HL-60 (cell line): ENCODE measurements at regions not wholly inside any gene's neighbourhood (a gene's known extent, or its start where the extent isn't known, plus 50 kb on each side); places are given as distances from the start of the nearest gene placed in this dataset.

Source experiments
- DNase-seq, 2 experiments: peaks; one replicate each; pipeline ENCODE4 v3.0.0-alpha.2; 2010 to 2020; ENCODE audit warnings: low read depth in 1 of 2, low spot score in 1 of 2
- H3K27ac ChIP-seq: fragments of 250-450 bp; sonication (Bioruptor Pico); replicated peaks from 2 replicates; pipeline ENCODE4 v1.5.1; 2020; ENCODE audit warnings: mild to moderate bottlenecking, moderate library complexity
- H3K27me3 ChIP-seq: fragments of 250-450 bp; sonication (Bioruptor Pico); 2 replicates; pipeline ENCODE4 v1.5.1; 2021; ENCODE audit warnings: mild to moderate bottlenecking, moderate library complexity; ENCODE audit not compliant: insufficient read depth, poor library complexity, severe bottlenecking
- H3K4me3 ChIP-seq: replicated peaks from 2 replicates; pipeline ENCODE4 v1.5.1; 2011; ENCODE audit warnings: mild to moderate bottlenecking, control low read depth, low read length; ENCODE audit not compliant: insufficient read depth
- CTCF ChIP-seq: IDR thresholded peaks from one replicate; pipeline ENCODE4 v1.5.1; 2011; ENCODE audit warnings: low read length, control low read depth, inconsistent platforms; ENCODE audit not compliant: insufficient read depth
- GABPA ChIP-seq: IDR thresholded peaks from 2 replicates; pipeline ENCODE4 v1.6.1; 2012; ENCODE audit warnings: low read depth
- POLR2AphosphoS5 ChIP-seq: IDR thresholded peaks from 2 replicates; pipeline ENCODE4 v1.6.1; 2012; ENCODE audit warnings: low read depth
- REST ChIP-seq: IDR thresholded peaks from 2 replicates; pipeline ENCODE4 v1.6.1; 2012; ENCODE audit warnings: low read depth; ENCODE audit not compliant: insufficient replicate concordance
- SPI1 ChIP-seq: IDR thresholded peaks from 2 replicates; pipeline ENCODE4 v1.6.1; 2012; ENCODE audit warnings: low read depth, mild to moderate bottlenecking, borderline replicate concordance

- H3K4me3 ChIP-seq: no peak overlapping the region
- H3K27ac ChIP-seq: no peak overlapping the region
- no peak for DNase-seq
- TF ChIP-seq GABPA (no peak), REST (no peak), CTCF (no peak), POLR2AphosphoS5 (no peak), SPI1 (no peak)
- no peaks in the 10 kb centered on the region for H3K27me3 ChIP-seq
These were observed 375.4 kb downstream of the LTN1 start for GRCh38 chr21:28617300-28617699.

- no peak for DNase-seq
- no peak overlapping the region for H3K27ac ChIP-seq
- no peaks in the 10 kb centered on the region for H3K27me3 ChIP-seq
- H3K4me3 ChIP-seq: no peak overlapping the region
- no peak for TF ChIP-seq SPI1
- no peak for TF ChIP-seq GABPA
- TF ChIP-seq REST: no peak
- no peak for TF ChIP-seq POLR2AphosphoS5
- TF ChIP-seq CTCF: no peak
These were observed 377.4 kb downstream of the LTN1 start for GRCh38 chr21:28615276-28615675.

- no peak overlapping the region for H3K4me3 ChIP-seq
- DNase-seq: no peak
- H3K27me3 ChIP-seq: no peaks in the 10 kb centered on the region
- TF ChIP-seq POLR2AphosphoS5 (no peak), GABPA (no peak), REST (no peak), CTCF (no peak), SPI1 (no peak)
- no peak overlapping the region for H3K27ac ChIP-seq
These were observed 377.9 kb downstream of the LTN1 start for GRCh38 chr21:28614791-28615190.
